ENCODE measurements at regions not wholly inside any gene's neighbourhood (a gene's known extent, or its start where the extent isn't known, plus 50 kb on each side); places are given as distances from the start of the nearest gene placed in this dataset.

GRCh38 chr5:61981886-61982285, 324.1 kb upstream of the KIF2A start:
- DNase-seq = no peak

- no peak for DNase-seq
These were observed 314.6 kb upstream of the KIF2A start for GRCh38 chr5:61991430-61991829.

DNA sequence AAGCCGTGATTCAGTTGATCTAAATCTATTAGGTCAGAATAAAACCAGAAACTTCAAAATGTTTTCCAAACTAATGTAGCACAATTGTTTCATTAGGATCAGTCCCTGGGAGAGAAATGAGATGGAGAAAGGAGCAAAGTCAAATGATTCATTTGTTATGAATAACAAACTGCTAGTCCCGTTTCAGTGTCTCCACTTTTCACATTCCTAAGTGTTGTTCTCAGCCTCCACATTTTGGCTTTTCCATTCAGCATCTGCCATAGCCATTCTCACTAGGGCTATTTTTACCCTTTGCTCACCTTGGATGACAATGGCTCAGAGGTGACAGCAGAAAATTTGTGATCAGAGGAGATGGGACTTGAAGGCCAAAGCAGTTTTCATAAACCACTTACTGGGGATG, 314.1 kb upstream of the KIF2A start:
- no peak for DNase-seq

DNA sequence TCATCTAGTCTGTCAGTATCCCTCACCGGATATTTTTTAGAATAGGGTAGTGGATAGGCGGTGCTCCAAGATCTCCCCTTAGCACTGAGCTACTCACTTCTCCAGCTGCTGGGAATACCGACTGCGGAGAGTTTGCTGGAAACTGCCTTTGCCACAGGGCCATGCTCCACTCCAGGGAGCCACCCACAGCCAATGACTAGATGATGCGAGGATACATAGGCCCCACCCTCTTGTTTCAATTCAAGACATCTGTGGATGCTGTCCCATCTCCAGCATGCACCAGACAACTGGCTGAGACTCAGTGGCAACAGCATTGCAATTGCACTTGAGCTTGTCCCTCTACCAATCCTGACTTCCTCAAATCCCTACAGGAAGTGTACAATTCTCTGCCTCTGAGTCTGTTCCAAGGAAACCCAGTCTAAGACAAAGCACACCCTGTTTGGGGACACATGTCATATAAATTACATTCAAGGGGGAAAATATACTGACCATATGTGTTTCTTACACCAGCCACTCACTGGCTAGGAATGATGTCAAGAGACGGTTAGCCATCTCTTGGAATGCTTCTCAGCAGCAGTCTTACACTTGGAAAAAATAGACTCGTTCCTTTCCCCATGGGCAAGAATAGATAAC, 312.6 kb upstream of the KIF2A start:
- no peak for DNase-seq

- no peak for DNase-seq
These were observed 311.8 kb upstream of the KIF2A start for GRCh38 chr5:61994171-61994570.

DNA sequence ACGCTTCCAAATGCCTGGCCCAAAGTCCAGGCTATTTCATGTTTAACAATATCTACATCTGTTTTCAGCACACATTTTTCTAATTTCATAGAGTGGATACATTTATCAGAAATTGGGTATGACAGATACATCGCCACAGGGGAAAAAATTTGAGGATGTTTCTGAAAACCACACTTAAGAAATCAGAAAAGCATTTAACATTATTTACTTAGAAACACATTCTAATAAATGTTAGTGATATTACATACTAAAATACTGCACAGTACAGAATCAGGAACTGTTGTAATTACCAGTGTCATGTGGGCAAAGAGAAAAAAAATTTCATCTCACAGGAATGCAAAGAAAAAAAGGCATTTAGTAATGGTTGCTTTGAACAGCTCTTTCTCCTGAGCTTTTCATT, 310.5 kb upstream of the KIF2A start:
- no peak for DNase-seq

DNA sequence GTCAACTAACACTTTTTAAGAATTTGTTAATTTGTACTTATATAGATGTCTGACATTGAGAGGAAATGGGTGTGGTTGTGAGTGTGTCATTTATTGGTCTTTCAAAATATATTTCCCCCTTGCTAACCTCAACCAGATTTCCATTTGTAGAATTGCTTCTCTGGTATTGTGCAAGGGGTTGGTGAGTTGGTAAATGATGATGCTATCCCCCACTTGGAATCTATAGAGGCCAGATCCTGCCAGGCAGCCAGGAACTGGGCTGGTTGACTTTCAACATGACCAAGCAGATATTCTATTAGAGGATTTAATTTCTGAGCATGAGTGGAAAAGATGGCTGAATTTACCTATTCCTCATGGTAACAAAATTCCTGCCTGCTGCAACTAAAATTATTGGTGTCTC, 306.6 kb upstream of the KIF2A start:
- no peak for DNase-seq

- no peak for DNase-seq
These were observed 305.4 kb upstream of the KIF2A start for GRCh38 chr5:62000646-62001045.

DNA sequence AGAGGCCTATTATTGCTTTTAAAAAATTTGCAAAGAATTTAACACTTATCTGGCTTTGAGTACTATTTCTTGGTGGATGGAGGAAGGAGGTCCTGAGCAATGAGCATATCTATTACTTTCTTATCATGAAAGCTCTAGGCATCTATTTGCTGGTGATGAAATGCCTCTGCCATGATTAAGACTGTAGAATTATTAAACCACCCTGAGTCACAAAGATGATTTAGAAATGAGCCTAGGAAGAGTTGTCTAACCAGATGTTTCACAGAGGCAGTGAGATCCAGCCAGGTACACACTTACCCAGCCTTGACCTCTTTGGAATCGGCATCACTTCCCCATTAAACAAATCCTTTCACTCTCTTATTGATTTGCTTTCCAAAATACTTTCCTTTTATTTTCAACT, 304.4 kb upstream of the KIF2A start:
- DNase-seq = no peak

- no peak for DNase-seq
These were observed 303.6 kb upstream of the KIF2A start for GRCh38 chr5:62002436-62002835.

DNA sequence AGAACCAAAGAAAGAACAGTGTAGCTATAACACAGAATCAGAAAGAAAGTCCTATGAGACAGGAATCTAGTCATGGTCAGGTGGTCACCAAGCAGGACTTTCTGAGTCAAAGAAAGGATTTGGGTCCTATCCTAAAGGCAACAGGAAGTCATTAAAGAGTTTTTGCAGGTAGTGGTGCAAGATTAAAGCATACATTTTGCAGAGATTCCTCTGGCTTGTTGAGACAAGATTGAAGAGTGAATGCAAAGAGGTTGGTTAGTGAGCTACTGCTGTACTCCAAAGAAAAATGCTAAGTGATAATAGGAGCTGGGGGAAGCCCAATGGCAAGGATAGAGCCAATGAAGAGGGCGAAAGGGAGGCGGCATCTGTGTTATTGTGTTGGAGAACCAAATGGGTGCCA, 300.5 kb upstream of the KIF2A start:
- no peak for DNase-seq

DNA sequence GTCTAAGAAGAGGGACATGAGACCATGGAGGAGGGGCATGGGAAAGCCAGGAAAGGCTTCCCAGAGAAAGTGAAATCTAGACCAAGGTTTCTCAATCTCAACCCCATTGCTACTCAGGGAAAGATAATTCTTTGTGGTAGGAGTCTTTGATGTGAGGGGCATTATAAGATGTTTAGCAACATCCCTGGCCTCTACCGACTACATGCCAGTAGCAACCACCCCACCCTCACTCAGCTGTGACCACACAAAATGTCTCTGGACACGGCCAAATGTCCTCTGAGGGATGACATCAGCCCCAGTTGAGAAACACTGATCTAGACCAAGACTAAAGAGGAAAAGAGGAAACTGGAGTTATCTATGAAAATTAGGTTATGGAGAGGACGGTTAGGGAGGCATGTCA, 298.5 kb upstream of the KIF2A start:
- DNase-seq = no peak

DNA sequence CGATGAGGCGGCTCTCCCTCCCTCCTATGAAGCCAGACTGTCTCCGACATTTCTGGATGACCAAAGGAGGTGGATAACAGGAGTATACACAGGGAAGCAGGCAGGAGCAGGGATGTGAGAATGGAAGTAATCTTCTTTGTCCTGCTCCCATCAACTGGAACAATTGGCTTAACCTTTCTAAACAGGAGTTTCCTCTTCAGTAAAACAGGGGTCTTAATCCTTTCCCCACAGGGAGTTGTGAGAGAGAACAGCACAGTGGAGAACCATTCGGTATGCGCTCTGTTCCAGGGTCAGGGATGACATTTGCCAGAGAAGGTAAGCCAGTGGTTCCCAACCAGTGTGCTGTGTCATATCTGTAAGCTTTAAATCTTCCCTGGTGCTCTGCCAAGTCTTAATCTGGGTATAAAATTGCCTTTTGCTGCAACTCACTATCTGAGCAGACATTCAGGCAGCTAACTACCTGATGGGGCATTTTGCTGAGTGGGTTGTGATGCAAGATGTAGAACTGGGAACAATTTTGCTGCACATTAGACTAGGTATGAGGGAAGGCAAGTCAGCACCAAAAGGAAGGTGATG, 294.8 kb upstream of the KIF2A start:
- no peak for DNase-seq

GRCh38 chr5:62017092-62017491, 288.9 kb upstream of the KIF2A start:
- no peak for DNase-seq

DNA sequence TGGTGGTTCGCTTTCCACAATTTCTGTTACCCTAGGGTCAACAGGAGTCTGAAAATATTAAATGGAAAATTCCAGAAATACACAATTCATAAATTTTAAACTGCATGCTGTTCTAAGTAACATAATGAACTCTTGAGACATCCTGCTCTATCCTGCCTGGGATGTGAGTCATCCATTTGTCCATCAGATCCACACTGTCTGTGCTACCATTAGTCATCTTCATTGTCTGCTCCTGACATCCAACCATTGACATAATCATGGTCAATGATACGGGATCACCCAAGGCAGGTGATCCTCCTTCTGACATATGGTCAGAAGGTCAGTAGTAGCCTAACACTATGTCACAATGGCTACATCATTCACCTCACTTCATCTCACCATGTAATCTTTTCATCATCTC, 276.7 kb upstream of the KIF2A start:
- no peak for DNase-seq

DNA sequence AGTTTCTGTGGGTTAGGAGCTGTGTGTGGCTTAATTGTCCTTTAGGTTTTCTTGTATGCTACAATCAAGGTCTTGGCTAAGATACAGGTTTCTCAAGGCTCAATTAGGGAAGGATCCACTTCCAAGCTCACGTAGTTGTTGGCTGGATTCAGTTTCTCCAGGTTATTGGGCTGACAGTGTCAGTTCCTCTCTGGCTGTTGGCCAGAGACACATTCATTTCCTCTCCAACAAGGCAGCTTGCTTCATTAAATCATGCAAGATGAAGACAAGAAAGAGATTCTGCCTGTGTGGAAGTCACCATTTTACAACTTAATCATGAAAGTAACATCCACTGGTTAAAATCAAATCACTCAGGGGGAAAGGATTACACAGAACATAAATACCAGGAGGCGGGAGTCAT, 275.7 kb upstream of the KIF2A start:
- DNase-seq = no peak

DNA sequence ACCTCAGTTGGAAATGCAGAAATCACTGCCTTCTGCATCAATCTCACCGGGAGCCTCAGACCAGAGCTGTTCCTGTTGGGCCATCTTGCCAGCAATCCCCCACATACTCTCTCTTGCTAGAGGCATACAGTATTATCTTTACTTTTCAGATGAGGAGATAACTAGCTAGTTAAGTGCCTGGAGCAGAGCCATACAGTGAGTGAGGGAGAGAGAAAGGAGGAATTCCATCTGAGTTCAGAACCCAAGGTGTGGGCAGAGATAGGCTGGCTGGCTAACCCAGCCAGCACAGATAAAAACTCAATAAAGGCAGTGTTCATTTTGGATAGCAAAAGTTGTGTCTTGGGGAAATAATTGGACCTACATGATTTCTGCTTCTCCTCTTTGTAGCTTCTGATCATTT, 268.0 kb upstream of the KIF2A start:
- DNase-seq = no peak

- no peak for DNase-seq
These were observed 264.8 kb upstream of the KIF2A start for GRCh38 chr5:62041156-62041756.

DNA sequence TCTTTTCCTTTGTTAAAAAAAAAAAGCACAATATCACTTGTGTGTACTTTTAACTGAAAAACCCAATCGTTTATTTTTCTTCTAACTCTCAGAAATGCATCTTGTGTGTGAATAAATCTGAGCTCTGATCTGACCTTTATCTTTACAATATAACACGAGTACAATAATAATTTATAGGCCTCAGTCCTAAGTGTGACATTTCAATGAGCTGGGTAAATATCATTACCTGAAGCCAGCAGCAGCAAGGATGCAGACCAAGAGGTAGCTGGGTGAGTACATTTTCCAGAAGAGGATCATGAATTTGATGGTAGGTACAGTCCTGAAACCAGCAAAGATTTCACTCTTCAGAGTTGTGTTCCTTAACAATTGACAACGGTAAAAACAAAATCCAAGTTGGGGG, 264.0 kb upstream of the KIF2A start:
- DNase-seq = no peak

- no peak for DNase-seq
These were observed 262.4 kb upstream of the KIF2A start for GRCh38 chr5:62043289-62044280.

- no peak for DNase-seq
These were observed 261.0 kb upstream of the KIF2A start for GRCh38 chr5:62044989-62045388.

DNA sequence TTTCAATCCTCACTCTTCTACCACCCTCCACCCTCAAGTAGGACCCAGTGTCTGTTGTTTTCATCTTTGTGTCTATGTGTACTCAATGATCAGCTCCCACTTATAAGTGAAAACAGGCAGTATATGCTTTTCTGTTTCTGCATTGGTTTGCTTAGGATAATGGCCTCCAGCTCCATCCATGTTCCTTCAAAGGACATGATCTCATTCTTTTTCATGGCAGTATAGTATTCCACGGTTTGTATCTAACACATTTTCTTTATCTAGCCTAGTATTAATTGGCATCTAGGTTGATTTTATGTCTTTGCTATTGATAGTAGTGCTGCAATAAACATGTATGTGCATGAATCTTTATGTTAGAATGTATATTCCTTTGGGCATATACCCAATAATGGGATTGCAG, 259.8 kb upstream of the KIF2A start:
- DNase-seq = no peak

DNA sequence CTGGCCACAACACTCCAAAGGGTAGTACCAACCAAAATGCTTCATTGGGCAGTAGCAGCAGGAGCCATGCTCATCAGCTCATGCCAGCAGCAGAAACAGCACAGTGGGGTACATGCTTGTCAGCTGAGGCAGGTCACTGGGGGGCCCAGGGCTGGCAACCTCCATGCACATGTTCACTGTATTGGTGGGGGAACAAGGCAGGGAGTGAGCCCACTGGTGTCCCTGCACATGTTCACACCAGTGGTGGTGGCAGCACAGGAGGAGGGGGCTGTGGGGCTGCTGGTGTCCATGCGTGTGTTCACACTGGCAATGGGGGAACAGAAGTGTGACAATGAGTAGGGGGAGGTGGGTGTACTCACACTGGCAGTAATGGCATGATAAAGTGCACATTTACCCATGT, 254.3 kb upstream of the KIF2A start:
- no peak for DNase-seq

DNA sequence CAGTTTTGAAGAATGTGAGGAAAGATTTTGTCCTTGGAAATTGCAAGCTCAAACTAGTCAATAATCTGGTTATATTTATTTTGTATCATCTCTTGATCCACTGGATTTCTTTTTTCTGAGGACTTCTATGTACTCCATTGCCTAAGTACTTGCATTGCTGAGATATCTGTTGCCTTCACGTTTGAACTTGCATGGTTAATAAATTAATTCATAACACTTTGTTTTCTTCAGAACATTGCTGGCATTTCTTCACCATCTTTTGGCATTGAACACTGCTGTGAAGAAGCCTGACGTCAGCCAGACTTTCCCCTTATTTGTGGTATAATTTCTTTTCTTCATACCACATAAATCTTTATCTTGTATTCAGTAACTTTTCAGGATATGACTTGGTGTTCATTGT, 246.0 kb upstream of the KIF2A start:
- DNase-seq = no peak
